ENCODE measurements at regions not wholly inside any gene's neighbourhood (a gene's known extent, or its start where the extent isn't known, plus 50 kb on each side); places are given as distances from the start of the nearest gene placed in this dataset.
"Not testable (repeated sequence)": the region's sequence is repeated elsewhere in the genome, so short reads cannot be mapped to it uniquely, and the experiment has no call there.

DNA sequence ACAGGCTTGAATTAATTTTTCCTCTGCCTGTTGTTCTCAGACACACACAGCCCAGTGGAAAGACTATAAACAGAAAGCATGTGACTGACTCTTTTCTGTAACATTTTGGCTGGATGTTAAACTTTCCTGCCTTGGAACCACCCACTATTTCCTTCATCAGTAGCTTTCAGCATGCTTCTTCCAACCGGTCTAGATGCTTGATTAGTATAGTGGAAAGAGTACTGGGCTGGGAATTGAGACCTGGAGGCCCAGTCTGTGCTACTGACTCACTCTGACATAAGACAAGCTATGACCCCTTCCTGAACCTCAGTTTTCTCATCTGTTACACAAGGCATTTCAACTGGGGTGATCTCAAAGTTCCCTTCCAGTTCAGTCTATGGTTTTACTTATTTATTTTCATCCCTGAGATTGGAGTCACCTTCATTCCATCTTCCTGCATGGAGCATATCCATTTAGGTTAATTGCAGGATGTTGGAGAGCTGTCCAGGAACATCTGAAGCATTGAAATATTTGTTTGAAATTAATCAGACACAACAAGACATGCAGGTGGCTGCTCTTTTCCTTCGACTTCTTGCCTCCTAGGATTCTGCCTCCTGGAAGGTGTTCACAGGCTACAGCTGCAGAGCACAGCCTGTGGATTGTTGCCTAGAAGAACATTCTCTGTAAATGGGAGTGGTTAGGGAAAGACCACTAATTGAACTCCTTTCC, 173.4 kb downstream of the RTL9 start:
- no peaks in the 10 kb centered on the region for H3K9me3 ChIP-seq
- TF ChIP-seq CTCF (IDR thresholded peaks at IDR 0.05) (no peak), POLR2A (IDR thresholded peaks at IDR 0.05) (no peak)
- H3K36me3 ChIP-seq, result no peaks in the 10 kb centered on the region
- no peaks in the 10 kb centered on the region for H3K27me3 ChIP-seq
- 69 to 75% methylated on average over 2 of the region's 2 CpGs for WGBS, 2 donors
- no peak overlapping the region for H3K4me3 ChIP-seq (replicated peaks in 1 of 3)
- no peaks in the 10 kb centered on the region for H3K4me1 ChIP-seq
- H3K27ac ChIP-seq, result no peak overlapping the region
- DNase-seq, result no peak
- intact Hi-C loops (cut with DNase I), result no loop called here

DNA sequence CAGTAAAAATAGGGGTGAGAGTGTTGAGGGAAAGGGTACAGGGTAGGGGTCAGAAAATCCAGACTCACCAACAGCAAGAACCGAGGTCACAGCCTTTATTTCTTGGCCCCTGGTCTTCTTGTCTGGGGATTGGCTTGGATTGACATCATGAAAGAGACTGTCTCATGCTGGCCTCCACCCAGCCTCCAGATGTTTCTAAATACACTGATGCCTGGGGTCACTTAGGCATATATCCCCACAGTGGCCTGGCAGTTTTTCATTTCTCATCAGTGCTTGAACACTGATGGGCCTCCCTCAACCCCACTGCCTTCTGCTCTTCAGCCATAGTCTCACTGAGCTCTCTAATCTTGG, 173.9 kb downstream of the RTL9 start:
- DNase-seq, result no peak
- H3K4me3 ChIP-seq (replicated peaks in 1 of 3), result no peak overlapping the region
- WGBS, 2 donors, result 64 to 67% methylated on average over 1 of the region's 1 CpG
- no peak for TF ChIP-seq POLR2A (IDR thresholded peaks at IDR 0.05)
- no peak for TF ChIP-seq CTCF (IDR thresholded peaks at IDR 0.05)
- no peak overlapping the region for H3K27ac ChIP-seq
- no peaks in the 10 kb centered on the region for H3K9me3 ChIP-seq
- intact Hi-C loops (cut with DNase I), result no loop called here
- H3K4me1 ChIP-seq, result no peaks in the 10 kb centered on the region
- no peaks in the 10 kb centered on the region for H3K27me3 ChIP-seq
- H3K36me3 ChIP-seq, result no peaks in the 10 kb centered on the region

DNA sequence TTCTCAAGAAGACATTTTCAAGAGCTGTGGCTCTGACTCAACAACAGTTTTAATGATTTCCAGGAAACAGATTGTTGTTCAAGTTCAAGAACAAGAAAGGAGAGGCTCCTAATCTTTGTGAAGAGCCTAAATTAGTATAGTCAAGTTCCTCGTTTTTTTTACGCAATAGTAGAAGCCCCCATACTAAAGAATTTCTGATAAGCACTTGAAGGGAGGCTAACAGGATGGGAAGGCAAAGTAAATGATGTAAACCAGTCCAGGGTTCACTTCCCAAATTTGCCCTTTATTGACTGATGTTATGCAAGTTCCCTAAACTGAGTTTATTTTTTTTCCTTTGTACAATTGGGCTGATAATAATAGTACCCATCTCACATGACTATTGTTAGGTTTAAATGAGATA, 178.2 kb downstream of the RTL9 start:
- Histone ChIP-seq H3K4me3 (replicated peaks in 1 of 3) (no peak overlapping the region), H3K4me1 (no peaks in the 10 kb centered on the region), H3K27me3 (no peaks in the 10 kb centered on the region), H3K27ac (no peak overlapping the region), H3K36me3 (no peaks in the 10 kb centered on the region), H3K9me3 (no peaks in the 10 kb centered on the region)
- WGBS, 2 donors, result 38 to 65% methylated on average over 2 of the region's 2 CpGs
- intact Hi-C loops (cut with DNase I), result no loop called here
- DNase-seq, result no peak
- TF ChIP-seq POLR2A (IDR thresholded peaks at IDR 0.05), result no peak
- TF ChIP-seq CTCF (IDR thresholded peaks at IDR 0.05), result no peak

- no peak overlapping the region for H3K4me3 ChIP-seq (replicated peaks in 1 of 3)
- intact Hi-C loops (cut with DNase I), result no loop called here
- no peak for DNase-seq
- H3K27me3 ChIP-seq, result no peaks in the 10 kb centered on the region
- H3K36me3 ChIP-seq, result no peaks in the 10 kb centered on the region
- TF ChIP-seq CTCF (IDR thresholded peaks at IDR 0.05), result no peak
- TF ChIP-seq POLR2A (IDR thresholded peaks at IDR 0.05), result no peak
- WGBS, 2 donors, result 68 to 69% methylated on average over 1 of the region's 1 CpG
- no peaks in the 10 kb centered on the region for H3K4me1 ChIP-seq
- no peaks in the 10 kb centered on the region for H3K9me3 ChIP-seq
- no peak overlapping the region for H3K27ac ChIP-seq
Observed at GRCh38 chrX:110541266-110541665, 182.6 kb downstream of the RTL9 start.

- 82 to 95% methylated on average over 4 of the region's 4 CpGs for WGBS, 2 donors
- H3K4me3 ChIP-seq (replicated peaks in 1 of 3); H3K9me3 ChIP-seq; H3K36me3 ChIP-seq; H3K27ac ChIP-seq; intact Hi-C loops (cut with DNase I); H3K27me3 ChIP-seq; H3K4me1 ChIP-seq; DNase-seq: not testable (repeated sequence)
Observed at GRCh38 chrX:110550854-110551253, 192.2 kb downstream of the RTL9 start.

GRCh38 chrX:110557864-110558263, 199.2 kb downstream of the RTL9 start:
- DNase-seq, result no peak
- 95 to 100% methylated on average over 3 of the region's 12 CpGs for WGBS, 2 donors
- H3K4me1 ChIP-seq, result no peaks in the 10 kb centered on the region

More at GRCh38 chrX:110557864-110558263, 199.2 kb downstream of the RTL9 start:
- H3K36me3 ChIP-seq, result no peaks in the 10 kb centered on the region
- H3K27ac ChIP-seq, result no peak overlapping the region
- H3K4me3 ChIP-seq (replicated peaks in 1 of 3), result no peak overlapping the region
- no peaks in the 10 kb centered on the region for H3K27me3 ChIP-seq
- TF ChIP-seq CTCF (IDR thresholded peaks at IDR 0.05) (no peak), POLR2A (IDR thresholded peaks at IDR 0.05) (no peak)
- intact Hi-C loops (cut with DNase I), result no loop called here
- no peaks in the 10 kb centered on the region for H3K9me3 ChIP-seq
